ENCODE measurements at regions not wholly inside any gene's neighbourhood (a gene's known extent, or its start where the extent isn't known, plus 50 kb on each side); places are given as distances from the start of the nearest gene placed in this dataset.

DNA sequence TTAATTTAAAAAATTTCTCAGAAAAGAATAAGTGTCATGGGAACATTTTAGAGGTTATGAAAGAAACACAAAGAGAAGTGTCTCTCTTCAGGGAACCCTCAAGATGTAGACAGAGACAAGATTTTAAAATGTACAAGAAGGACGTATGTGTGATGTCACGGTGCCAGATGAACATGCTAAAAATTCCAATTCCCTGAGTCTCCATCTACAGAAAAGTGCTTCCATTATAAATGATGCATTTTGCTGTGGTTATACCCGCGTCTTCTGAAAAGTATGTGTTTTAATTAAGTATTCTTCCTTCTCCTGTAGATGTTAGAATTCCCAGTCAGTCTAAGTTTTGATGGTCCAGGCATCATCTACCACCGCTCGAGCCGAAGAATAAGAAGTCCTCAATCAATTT is 489.1 kb downstream of the PREX1 start:
- Mint-ChIP-seq H3K4me1 (ENCODE audit: low read depth, unreplicated experiment) (peaks cover 10% of the 10 kb centered on the region), H3K9me3 (ENCODE audit: unreplicated experiment) (no peaks in the 10 kb centered on the region), H3K4me3 (ENCODE audit: unreplicated experiment) (no peak overlapping the region), H3K36me3 (ENCODE audit: insufficient read depth, unreplicated experiment) (no peaks in the 10 kb centered on the region), H3K27ac (ENCODE audit: unreplicated experiment) (no peak overlapping the region), H3K27me3 (ENCODE audit: insufficient read depth, unreplicated experiment) (no peaks in the 10 kb centered on the region)
- Histone ChIP-seq H3K9me3 (no peaks in the 10 kb centered on the region), H3K36me3 (ENCODE audit: control insufficient read depth, insufficient read depth, low read length) (no peaks in the 10 kb centered on the region), H3K4me3 (ENCODE audit: low read depth, low read length) (no peak overlapping the region), H3K27me3 (replicated peaks; ENCODE audit: control insufficient read depth, insufficient read depth, low read length) (no peaks in the 10 kb centered on the region), H3K4me1 (peaks cover 14% of the 10 kb centered on the region)
- intact Hi-C loops (cut with micrococcal nuclease; ENCODE audit: unreplicated experiment), result loop anchor here (10.0 kb wide), 1 partner anchor 286 kb away; no protein-coding TSS in a partner anchor
- CTCF ChIA-PET, result no interaction called here
- BruUV-seq (replicated peaks), result no TSS peak
- POLR2A ChIA-PET, result no interaction called here
- TF ChIP-seq, protein P1, sequence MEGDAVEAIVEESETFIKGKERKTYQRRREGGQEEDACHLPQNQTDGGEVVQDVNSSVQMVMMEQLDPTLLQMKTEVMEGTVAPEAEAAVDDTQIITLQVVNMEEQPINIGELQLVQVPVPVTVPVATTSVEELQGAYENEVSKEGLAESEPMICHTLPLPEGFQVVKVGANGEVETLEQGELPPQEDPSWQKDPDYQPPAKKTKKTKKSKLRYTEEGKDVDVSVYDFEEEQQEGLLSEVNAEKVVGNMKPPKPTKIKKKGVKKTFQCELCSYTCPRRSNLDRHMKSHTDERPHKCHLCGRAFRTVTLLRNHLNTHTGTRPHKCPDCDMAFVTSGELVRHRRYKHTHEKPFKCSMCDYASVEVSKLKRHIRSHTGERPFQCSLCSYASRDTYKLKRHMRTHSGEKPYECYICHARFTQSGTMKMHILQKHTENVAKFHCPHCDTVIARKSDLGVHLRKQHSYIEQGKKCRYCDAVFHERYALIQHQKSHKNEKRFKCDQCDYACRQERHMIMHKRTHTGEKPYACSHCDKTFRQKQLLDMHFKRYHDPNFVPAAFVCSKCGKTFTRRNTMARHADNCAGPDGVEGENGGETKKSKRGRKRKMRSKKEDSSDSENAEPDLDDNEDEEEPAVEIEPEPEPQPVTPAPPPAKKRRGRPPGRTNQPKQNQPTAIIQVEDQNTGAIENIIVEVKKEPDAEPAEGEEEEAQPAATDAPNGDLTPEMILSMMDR (IDR thresholded peaks at IDR 0.05; ENCODE audit: insufficient read depth in 1 of 2, low read depth in 1 of 2, low read length in 1 of 2, severe bottlenecking in 1 of 2, unreplicated experiment in 1 of 2), result no peak
- DNase-seq, result no peak

DNA sequence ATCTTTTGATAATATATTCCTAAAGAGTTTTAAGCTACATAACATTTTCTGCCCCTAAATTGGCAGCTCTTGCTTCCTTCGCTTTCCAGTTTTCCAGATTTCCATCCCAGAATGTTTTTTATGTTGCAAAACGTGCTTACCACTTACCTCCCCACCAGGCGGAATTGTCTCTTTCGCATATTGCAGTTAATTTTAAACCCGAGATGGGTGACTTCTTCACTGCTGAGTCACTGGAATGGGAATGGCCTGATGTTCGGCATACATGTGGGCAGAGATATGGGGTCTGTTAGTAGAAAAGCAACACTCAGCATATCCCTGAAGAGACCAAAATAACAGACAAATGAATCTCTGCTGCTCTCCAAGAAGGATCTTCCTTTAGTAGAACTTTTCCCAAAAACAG is 491.2 kb downstream of the PREX1 start:
- Histone ChIP-seq H3K4me3 (ENCODE audit: low read depth, low read length) (no peak overlapping the region), H3K4me1 (peaks cover 24% of the 10 kb centered on the region), H3K9me3 (no peaks in the 10 kb centered on the region), H3K36me3 (ENCODE audit: control insufficient read depth, insufficient read depth, low read length) (no peaks in the 10 kb centered on the region), H3K27me3 (replicated peaks; ENCODE audit: control insufficient read depth, insufficient read depth, low read length) (no peaks in the 10 kb centered on the region)
- ChIA-PET POLR2A (no interaction called here), CTCF (interaction anchor here (0.5 to 0.7 kb wide), 2 partner anchors 914 to 916 kb away, joined by 3 to 5 read pairs; no protein-coding TSS in a partner anchor)
- Mint-ChIP-seq H3K27me3 (ENCODE audit: insufficient read depth, unreplicated experiment) (no peaks in the 10 kb centered on the region), H3K4me3 (ENCODE audit: unreplicated experiment) (no peak overlapping the region), H3K9me3 (ENCODE audit: unreplicated experiment) (no peaks in the 10 kb centered on the region), H3K27ac (ENCODE audit: unreplicated experiment) (no peak overlapping the region), H3K4me1 (ENCODE audit: low read depth, unreplicated experiment) (peaks cover 23% of the 10 kb centered on the region), H3K36me3 (ENCODE audit: insufficient read depth, unreplicated experiment) (no peaks in the 10 kb centered on the region)
- BruUV-seq (replicated peaks), result no TSS peak
- intact Hi-C loops (cut with micrococcal nuclease; ENCODE audit: unreplicated experiment), result loop anchor here (10.0 kb wide), 1 partner anchor 288 kb away; no protein-coding TSS in a partner anchor
- no peak for DNase-seq
- TF ChIP-seq, protein P1 (IDR thresholded peaks at IDR 0.05; ENCODE audit: insufficient read depth in 1 of 2, low read depth in 1 of 2, low read length in 1 of 2, severe bottlenecking in 1 of 2, unreplicated experiment in 1 of 2), result no peak

DNA sequence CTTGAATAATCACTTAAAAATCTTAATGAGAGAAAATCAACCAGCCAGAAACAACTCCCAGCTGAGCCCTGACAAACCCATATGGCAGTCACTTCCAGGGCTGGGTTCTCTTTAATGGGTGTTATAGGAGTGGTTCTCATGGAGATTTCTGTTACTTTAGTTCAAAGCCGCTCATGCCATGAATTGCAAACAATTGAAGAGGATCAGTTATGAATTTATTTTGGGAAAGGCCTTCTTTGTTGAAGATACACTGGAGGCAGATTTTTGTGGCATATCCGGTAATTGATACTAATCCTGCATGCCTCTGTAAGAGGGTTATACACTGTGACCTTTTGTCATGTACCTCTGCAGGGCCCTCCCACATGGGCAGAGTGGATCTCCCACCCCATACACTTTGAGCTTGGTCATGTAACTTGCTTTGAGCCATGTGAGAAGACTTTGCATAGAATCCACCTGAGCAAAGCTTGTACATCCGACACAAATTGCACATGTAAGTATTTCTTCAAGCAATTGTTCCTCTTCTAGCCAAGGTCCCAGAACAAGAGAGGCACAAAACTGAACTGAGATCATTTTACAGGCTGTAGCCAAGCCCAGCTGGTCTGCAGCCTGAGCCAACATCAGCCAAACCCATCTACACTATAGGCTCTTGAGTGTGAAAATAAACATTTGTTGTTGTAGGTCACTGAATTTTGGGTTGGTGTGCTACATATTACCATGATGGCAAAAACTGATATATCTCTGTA is 492.3 kb downstream of the PREX1 start:
- no peaks in the 10 kb centered on the region for H3K9me3 ChIP-seq
- Mint-ChIP-seq H3K36me3 (ENCODE audit: insufficient read depth, unreplicated experiment) (no peaks in the 10 kb centered on the region), H3K27me3 (ENCODE audit: insufficient read depth, unreplicated experiment) (no peaks in the 10 kb centered on the region), H3K9me3 (ENCODE audit: unreplicated experiment) (no peaks in the 10 kb centered on the region), H3K4me1 (ENCODE audit: low read depth, unreplicated experiment) (peaks cover 24% of the 10 kb centered on the region), H3K27ac (ENCODE audit: unreplicated experiment) (no peak overlapping the region), H3K4me3 (ENCODE audit: unreplicated experiment) (no peak overlapping the region)
- BruUV-seq (replicated peaks), result no TSS peak
- H3K36me3 ChIP-seq (ENCODE audit: control insufficient read depth, insufficient read depth, low read length), result no peaks in the 10 kb centered on the region
- peaks cover 24% of the 10 kb centered on the region for H3K4me1 ChIP-seq
- H3K4me3 ChIP-seq (ENCODE audit: low read depth, low read length), result no peak overlapping the region
- ChIA-PET POLR2A (no interaction called here), CTCF (no interaction called here)
- no peak for DNase-seq
- intact Hi-C loops (cut with micrococcal nuclease; ENCODE audit: unreplicated experiment), result loop anchor here (10.0 kb wide), 1 partner anchor 289 kb away; no protein-coding TSS in a partner anchor
- H3K27me3 ChIP-seq (replicated peaks; ENCODE audit: control insufficient read depth, insufficient read depth, low read length), result no peaks in the 10 kb centered on the region
- TF ChIP-seq, protein P1 (IDR thresholded peaks at IDR 0.05; ENCODE audit: insufficient read depth in 1 of 2, low read depth in 1 of 2, low read length in 1 of 2, severe bottlenecking in 1 of 2, unreplicated experiment in 1 of 2), result no peak

Measured in Caco-2 (cell line).